IPS-20b (cell line): ENCODE measurements at regions not wholly inside any gene's neighbourhood (a gene's known extent, or its start where the extent isn't known, plus 50 kb on each side); places are given as distances from the start of the nearest gene placed in this dataset.
"Not testable (repeated sequence)": the region's sequence is repeated elsewhere in the genome, so short reads cannot be mapped to it uniquely, and the experiment has no call there.

Source experiments
- H3K27ac ChIP-seq: one replicate; pipeline ENCODE4 v1.5.1; 2013; ENCODE audit warnings: low read length
- H3K27me3 ChIP-seq: 2 replicates; pipeline ENCODE4 v1.6.1; 2013; ENCODE audit warnings: mild to moderate bottlenecking, low read length, inconsistent platforms; ENCODE audit not compliant: insufficient read depth
- H3K36me3 ChIP-seq: 2 replicates; pipeline ENCODE4 v1.6.1; 2013; ENCODE audit warnings: low read depth, mild to moderate bottlenecking, inconsistent platforms, low read length, moderate library complexity; ENCODE audit not compliant: insufficient read depth
- H3K4me1 ChIP-seq: 2 replicates; pipeline ENCODE4 v1.6.1; 2013; ENCODE audit warnings: mild to moderate bottlenecking, control low read depth, inconsistent platforms, low read length, moderate library complexity; ENCODE audit not compliant: insufficient read depth
- H3K4me3 ChIP-seq: 2 replicates; pipeline ENCODE4 v1.5.1; 2013; ENCODE audit warnings: mild to moderate bottlenecking, low read length, inconsistent platforms
- H3K9ac ChIP-seq: 2 replicates; pipeline ENCODE4 v1.6.1; 2013; ENCODE audit warnings: low read depth, mild to moderate bottlenecking, inconsistent platforms, low read length, moderate library complexity
- H3K9me3 ChIP-seq: 2 replicates; pipeline ENCODE4 v1.6.1; 2013; ENCODE audit warnings: mild to moderate bottlenecking, low read depth, low read length, inconsistent platforms; ENCODE audit not compliant: insufficient read depth

DNA sequence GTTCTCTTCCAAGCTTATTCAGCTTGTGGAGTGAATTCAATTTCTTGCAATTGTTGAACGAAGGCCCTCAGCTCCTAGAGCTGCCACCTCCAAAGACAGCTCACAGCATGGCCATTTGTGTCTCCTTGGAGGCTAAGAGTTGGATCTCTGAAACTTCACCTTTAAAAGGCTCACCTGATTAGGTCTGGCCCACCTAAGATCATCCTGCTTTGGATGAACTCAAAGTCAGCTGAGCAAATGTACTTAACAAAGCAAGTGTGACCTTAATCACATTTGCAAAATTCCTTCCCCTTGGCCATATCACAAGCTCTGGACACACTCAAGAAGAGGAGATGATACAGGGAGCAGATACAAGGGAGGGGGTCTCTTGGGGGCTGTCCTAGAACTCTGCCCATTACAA lies 67.8 kb upstream of the EEF2KMT start:
- not testable (repeated sequence) for H3K9ac ChIP-seq, H3K27me3 ChIP-seq, H3K27ac ChIP-seq, H3K9me3 ChIP-seq, H3K4me1 ChIP-seq, H3K36me3 ChIP-seq, H3K4me3 ChIP-seq

- not testable (repeated sequence) for H3K4me3 ChIP-seq, H3K9me3 ChIP-seq, H3K4me1 ChIP-seq, H3K36me3 ChIP-seq, H3K9ac ChIP-seq, H3K27me3 ChIP-seq, H3K27ac ChIP-seq
Measured at GRCh38 chr16:5162801-5163200, 65.2 kb upstream of the EEF2KMT start.

- not testable (repeated sequence) for H3K4me1 ChIP-seq, H3K9me3 ChIP-seq, H3K36me3 ChIP-seq, H3K27ac ChIP-seq, H3K4me3 ChIP-seq, H3K27me3 ChIP-seq, H3K9ac ChIP-seq
Measured at GRCh38 chr16:5161888-5162287, 64.3 kb upstream of the EEF2KMT start.

- H3K9ac ChIP-seq, H3K9me3 ChIP-seq, H3K27ac ChIP-seq, H3K36me3 ChIP-seq, H3K4me1 ChIP-seq, H3K4me3 ChIP-seq, H3K27me3 ChIP-seq: not testable (repeated sequence)
Measured at GRCh38 chr16:5160010-5160409, 62.4 kb upstream of the EEF2KMT start.

- H3K36me3 ChIP-seq, H3K9me3 ChIP-seq, H3K4me3 ChIP-seq, H3K27me3 ChIP-seq, H3K4me1 ChIP-seq, H3K9ac ChIP-seq, H3K27ac ChIP-seq: not testable (repeated sequence)
Measured at GRCh38 chr16:5159537-5159936, 61.9 kb upstream of the EEF2KMT start.

DNA sequence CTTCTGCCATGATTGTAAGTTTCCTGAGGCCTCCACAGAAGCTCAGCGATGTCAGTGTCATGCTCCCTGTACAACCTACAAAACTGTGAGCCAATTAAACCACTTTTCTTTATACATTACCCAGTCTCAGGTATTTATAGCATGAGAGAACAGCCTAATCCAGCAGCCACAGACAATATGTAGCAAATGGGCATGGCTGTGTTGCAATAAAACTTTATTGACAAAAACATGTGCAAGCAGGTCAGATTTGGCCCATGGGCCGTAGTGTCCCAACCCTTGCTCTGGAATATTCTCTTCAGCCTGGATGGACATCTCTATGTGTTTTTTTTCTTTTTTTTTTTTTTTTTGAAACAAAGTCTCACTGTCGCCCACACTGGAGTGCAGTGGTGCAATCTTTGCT lies 60.9 kb upstream of the EEF2KMT start:
- Histone ChIP-seq H3K27ac (no peak overlapping the region), H3K36me3 (no peaks in the 10 kb centered on the region), H3K27me3 (no peaks in the 10 kb centered on the region)

DNA sequence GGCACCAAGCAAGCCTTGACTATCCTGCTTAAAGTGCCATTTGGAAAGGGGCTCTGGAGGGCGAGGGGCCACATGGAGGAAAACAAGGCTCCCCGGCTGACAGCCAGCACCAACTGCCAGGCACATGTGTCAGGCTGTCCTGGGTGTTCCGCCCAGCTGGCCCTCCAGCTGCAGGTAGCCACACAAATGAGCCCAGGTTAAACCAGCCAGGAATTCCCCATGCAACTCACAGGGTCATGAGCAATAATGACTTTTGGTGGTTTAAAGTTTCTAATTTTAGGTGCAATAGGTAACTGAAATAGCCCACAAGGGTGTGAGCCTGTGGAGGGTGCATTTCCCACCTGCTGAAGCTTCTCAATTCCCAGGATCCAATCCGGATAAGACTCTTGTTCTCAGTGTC lies 58.9 kb upstream of the EEF2KMT start:
- not testable (repeated sequence) for H3K4me1 ChIP-seq, H3K36me3 ChIP-seq, H3K9ac ChIP-seq, H3K27me3 ChIP-seq, H3K27ac ChIP-seq, H3K4me3 ChIP-seq, H3K9me3 ChIP-seq

More for the DNA sequence above, 60.9 kb upstream of the EEF2KMT start:
- no peaks in the 10 kb centered on the region; the same call in 1 of the 2 replicates for H3K9me3 ChIP-seq
- H3K9ac ChIP-seq: no peak overlapping the region
- no peak overlapping the region for H3K4me3 ChIP-seq
- no peaks in the 10 kb centered on the region for H3K4me1 ChIP-seq

DNA sequence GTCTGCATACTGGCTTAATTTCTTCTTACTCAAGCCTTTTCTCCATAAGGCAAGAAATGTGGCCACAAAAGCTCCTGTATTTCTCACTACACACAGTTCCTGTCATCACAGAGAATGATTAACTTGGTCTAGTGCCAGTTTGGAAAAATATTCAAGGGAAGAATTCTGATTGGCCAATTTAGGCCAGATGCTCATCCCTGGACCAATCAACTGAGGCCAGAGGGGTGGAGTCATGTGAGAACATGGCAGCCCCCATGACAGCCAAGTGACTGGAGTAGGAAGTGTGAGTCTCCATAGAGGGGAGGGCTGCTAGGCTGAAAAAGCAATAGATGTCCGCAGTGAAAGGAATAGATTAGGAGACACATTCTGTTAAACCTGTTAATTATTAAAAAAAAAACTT lies 56.4 kb upstream of the EEF2KMT start:
- H3K4me1 ChIP-seq, H3K9ac ChIP-seq, H3K9me3 ChIP-seq, H3K4me3 ChIP-seq, H3K27ac ChIP-seq, H3K27me3 ChIP-seq, H3K36me3 ChIP-seq: not testable (repeated sequence)

GRCh38 chr16:5151409-5151808 lies 53.8 kb upstream of the EEF2KMT start:
- not testable (repeated sequence) for H3K9me3 ChIP-seq, H3K9ac ChIP-seq, H3K27me3 ChIP-seq, H3K27ac ChIP-seq, H3K4me3 ChIP-seq, H3K4me1 ChIP-seq, H3K36me3 ChIP-seq
